GM12892 (cell line): ENCODE measurements at regions not wholly inside any gene's neighbourhood (a gene's known extent, or its start where the extent isn't known, plus 50 kb on each side); places are given as distances from the start of the nearest gene placed in this dataset.
A peak's percentile ranks its signal among the peaks of the same experiment; 100 is the strongest.
"Not testable (repeated sequence)": the region's sequence is repeated elsewhere in the genome, so short reads cannot be mapped to it uniquely, and the experiment has no call there.

Source experiments
- DNase-seq: peaks from one replicate; pipeline ENCODE4 v3.0.0; 2011; ENCODE audit not compliant: insufficient read length
- FAIRE-seq: peaks from 2 replicates; lab custom pipeline; 2011; peaks lifted over from hg19 to GRCh38; lab: Jason Lieb, UNC

DNA sequence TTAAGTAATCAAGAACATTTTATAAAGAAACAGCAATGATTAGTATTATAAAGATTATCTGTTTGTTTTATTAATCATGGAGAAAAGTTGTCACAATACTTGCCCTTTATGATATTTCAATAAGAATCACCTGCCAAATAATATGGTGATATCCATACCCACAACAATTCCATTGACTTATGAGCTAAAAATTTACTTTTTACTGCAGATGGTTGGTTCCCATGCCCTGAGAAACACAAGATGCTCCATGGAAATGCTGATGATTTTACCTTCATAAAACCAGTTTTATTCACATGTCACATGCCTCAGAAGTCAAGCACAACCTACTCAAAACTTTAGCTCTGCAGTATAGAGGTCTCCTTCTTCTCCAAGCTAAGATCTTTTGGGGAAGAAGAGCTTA lies 293.6 kb downstream of the SPATA31A1 start:
- not testable (repeated sequence) for DNase-seq, FAIRE-seq

DNA sequence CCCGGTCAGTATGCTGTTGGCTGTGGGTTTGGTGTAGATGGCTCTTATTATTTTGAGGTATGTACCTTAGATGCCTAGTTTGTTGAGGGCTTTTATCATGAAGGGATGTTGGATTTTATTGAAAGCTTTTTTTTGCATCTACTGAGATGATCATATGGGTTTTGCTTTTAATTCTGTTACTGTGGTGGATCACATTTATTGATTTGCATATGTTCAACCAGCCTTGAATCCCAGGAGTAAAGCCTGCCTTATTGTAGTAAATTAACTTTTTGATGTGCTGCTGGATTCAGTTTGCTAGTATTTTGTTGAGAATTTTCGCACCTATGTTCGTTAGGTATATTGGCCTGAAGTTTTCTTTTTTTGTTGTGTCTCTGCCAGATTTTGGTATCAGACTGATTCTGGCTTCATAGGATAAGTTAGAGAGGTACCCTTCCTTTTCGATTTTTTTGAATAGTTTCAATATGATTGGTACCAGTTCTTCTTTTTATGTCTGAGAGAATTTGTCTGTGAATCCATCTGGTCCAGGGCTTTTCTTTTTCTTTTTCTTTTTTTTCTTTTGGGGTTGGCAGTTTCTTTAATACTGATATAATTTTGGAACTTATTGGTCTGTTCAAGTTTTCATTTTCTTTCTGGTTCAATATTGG lies 301.6 kb downstream of the SPATA31A1 start:
- FAIRE-seq, DNase-seq: not testable (repeated sequence)

DNA sequence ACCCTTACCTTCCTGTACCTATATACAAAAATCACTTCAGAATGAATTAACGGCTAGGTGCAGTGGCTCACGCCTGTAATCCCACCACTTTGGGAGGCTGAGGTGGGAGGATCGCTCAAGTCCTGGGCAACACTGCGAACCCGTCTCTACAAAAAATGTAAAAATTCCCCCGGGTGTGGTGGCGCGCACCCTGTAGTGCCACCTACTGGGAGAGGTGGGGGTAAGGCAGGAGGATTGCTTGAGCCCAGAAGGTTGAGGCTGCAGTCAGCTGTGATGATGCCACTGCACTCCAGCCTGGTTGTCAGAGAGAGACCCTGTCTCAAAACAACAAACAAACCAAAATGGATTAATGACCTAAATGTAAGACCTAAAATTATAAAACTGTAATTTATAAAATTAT lies 307.6 kb downstream of the SPATA31A1 start:
- not testable (repeated sequence) for FAIRE-seq, DNase-seq

DNA sequence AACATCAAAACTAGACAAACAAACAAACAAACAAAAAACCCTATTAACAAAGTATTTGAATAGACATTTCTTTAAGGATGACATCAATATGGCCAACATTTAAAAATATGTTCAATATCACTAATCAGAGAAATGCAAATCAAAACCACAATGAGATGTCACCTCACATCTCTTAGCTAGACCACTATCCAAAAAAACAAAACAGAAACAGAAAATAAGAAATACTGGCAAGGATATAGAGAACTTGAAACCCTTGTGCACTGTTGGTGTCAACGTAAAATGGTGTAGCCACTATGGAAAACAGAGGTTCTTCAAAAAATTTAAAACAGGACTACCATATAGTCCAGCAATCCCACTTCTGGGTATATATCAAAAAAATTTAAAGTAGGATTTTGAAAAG lies 308.2 kb downstream of the SPATA31A1 start:
- not testable (repeated sequence) for FAIRE-seq, DNase-seq

DNA sequence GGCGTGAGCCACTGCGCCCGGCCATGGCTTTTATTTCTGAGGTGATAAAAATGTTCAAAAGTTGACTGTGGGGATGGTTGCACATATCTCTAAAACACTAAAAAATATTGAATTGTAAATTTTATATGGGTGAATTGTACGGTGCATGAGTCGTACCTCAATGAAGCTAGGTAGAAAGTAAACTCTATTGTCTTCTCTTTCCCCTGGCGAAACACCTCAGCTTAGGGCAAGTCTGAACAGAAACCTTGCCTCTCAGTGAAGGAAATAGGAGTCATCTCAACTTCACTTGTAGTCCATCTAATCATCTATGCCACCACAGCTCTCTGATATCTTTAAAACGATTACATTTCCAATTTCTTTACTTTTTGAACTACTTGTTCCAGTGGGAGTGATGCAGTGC lies 309.6 kb downstream of the SPATA31A1 start:
- DNase-seq, FAIRE-seq: not testable (repeated sequence)

DNA sequence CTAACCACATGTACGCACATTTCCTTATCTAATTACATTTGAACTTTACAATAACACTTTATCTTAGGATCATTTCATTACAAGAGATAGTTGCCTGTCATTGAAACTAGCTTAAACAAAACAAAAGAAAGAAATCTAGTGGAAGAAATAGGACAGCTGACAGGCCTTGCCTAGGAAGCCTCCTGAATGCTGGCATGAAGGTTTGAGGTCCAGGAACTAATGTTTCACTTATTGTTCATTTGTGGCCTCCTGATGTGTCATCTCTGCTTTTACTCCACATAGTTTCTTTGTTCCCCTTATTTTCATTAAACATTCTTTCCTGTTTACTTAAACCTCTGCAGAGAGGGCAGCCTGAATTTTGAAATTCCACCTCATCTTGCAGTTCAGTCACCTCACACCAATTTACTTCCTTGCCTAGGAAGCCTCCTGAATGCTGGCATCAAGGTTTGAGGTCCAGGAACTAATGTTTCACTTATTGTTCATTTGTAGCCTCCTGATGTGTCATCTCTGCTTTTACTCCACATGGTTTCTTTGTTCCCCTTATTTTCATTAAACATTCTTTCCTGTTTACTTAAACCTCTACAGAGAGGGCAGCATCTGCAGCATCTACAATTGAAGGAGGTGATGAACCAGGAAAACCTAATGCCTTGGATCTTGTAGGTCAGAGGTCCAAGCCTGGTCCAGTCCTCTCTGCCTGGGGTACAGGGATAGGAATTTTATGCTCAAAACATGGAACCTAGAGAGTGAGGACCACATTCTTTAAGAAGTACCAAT lies 319.2 kb downstream of the SPATA31A1 start:
- DNase-seq, FAIRE-seq: not testable (repeated sequence)

DNA sequence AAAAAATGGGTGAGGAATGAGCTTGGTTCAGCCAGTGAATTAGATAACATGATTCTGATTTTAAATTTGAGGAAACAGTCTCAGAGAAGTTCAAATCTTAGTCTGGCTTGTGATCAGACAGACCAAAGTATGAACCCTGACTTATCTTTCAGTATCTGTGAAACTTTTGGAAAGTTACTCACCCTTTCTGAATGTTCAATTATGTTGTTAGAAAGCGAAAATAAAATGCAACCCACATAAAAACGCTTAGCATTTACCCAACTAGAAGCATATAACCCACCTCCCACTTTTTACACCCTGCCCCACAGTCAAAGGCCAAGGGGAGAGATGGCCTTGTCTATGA lies 319.7 kb downstream of the SPATA31A1 start:
- not testable (repeated sequence) for DNase-seq, FAIRE-seq

DNA sequence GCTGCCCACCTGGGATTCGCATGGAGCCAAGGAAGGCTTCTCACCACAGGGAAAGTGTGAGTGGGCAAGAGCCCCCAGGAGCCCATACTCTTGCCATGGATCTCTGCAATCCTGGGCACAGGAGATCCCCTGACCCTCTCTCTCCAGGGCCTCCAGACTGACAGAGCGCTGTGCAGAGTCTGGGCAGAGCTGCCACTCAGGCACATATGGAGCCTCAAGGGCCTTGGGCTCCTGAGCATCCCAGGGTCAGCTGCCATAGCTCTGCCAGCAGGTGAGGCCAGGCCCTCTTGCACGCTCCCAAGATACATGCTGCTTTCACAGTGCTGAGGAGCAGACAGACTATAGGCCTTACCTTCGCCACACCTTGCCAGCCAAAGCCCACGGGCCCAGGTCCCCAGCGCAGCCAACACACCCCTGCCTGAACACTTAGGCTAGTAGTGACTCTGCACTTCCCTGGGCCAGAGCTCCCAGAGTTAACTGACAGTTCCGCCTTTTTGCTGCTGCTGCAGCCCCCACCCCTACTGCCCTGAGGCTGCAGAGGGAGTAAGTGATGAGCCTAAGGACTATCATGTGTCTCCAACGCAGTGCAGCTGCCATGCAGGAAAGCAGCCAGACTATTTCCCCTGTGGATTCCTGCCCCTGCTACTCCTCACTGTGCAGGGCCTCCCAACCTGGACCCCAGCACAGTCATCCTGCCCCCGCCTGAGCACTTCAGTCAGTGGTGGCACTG lies 323.2 kb downstream of the SPATA31A1 start:
- not testable (repeated sequence) for DNase-seq, FAIRE-seq

DNA sequence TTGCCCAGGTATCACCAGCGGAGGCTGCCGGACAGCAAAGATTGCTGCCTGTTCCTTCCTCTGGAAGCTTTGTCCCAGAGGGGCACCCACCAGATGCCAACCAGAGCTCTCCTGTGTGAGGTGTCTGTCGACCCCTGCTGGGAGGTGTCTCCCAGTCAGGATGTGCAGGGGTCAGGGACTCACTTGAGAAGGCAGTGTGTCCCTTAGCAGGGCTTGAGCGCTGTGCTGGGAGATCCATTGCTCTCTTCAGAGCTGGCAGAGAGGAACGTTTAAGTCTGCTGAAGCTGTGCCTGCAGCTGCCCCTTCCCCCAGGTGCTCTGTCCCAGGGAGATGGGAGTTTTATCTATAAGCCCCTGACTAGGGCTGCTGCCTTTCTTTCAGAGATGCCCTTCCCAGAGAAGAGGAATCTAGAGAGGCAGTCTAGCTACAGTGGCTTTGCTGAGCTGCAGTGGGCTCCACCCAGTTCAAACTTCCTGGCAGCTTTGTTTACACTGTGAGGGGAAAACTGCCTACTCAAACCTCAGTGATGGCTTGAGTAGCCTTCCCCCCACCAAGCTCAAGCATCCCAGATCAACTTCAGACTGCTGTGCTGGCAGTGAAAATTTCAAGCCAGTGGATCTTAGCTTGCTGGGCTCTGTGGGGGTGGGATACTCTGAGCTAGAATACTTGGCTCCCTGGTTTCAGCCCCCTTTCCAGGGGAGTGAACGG lies 325.4 kb downstream of the SPATA31A1 start:
- FAIRE-seq: not testable (repeated sequence)

DNA sequence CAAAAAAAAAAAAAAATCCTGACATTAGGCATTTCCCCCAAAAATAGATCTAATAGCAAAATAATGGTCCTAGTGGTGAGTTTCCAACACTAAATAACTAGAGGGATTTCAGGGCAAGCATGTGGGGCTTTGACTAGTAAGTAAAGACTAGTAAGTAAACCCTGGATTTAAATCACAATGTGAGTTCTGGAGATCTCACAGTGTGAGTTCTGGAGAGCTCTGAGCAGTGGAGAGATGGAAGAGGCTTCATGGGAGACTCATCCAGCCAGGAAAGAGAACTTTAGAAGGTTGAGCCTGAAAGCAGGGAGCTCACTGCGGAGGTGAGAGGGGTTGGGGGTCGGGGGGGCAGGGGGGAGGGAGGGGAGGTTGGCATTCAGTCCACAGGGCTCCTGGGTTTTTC lies 373.4 kb downstream of the SPATA31A1 start:
- FAIRE-seq, DNase-seq: not testable (repeated sequence)

More for the DNA sequence above, 325.4 kb downstream of the SPATA31A1 start:
- not testable (repeated sequence) for DNase-seq

DNA sequence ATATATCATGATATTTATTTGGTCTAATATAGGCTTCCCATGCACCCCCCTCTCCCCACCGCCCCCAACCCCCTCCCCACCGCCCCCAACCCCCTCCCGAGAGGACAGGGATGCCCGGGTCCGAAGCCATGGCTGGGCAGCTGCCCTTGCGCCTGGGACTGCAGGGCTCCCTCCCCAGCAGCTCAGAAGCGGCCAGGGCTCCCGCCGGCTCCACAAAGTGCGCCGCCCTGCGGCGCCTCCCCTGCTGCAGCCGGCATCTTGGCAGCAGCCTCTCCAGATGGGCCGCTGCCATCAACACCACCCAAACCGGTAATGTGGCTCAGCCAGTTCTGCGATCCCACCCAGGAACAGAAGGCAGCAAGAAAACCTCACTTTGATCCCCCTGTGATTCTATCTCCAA lies 389.4 kb downstream of the SPATA31A1 start:
- not testable (repeated sequence) for DNase-seq, FAIRE-seq

DNA sequence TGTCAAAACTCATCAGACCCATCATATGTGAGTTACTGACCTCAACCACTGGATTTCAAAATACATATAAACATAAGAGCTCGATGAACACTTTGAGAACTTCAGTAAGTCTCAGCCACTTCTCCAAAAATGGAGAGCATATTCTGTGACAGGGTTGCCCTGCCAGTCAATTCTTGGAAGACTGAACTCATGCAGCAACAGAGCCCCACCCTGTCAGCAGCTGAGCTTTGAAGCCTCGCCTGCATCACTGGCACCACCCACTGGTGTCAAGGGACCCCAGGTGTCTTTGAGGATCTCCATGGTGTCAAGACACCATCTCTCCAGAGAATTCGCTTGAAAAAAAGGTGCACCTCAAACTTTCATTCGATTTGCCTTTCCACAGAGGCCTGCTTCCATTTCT lies 420.1 kb downstream of the SPATA31A1 start:
- FAIRE-seq, DNase-seq: not testable (repeated sequence)

DNA sequence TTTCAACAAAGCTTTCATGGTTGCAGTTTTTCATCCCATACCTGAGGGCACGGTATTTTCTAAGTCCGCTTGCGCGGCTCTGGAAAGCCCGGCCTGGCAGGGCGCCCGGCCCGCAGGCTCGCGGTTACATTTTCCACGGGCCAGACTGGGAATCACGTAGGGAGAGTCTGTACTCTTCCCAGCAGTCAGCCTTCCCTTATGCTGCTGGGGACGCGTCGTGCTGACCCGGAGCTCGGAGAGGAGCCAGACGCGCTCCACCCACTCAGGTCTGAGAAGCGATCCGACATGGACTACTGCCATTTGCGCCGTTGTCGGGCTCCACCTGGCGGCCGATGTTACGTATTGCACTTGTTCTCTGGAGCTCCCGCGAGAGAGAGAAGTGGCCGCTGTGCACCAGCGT lies 435.9 kb downstream of the SPATA31A1 start:
- not testable (repeated sequence) for DNase-seq
- peak; percentile 97 for FAIRE-seq

DNA sequence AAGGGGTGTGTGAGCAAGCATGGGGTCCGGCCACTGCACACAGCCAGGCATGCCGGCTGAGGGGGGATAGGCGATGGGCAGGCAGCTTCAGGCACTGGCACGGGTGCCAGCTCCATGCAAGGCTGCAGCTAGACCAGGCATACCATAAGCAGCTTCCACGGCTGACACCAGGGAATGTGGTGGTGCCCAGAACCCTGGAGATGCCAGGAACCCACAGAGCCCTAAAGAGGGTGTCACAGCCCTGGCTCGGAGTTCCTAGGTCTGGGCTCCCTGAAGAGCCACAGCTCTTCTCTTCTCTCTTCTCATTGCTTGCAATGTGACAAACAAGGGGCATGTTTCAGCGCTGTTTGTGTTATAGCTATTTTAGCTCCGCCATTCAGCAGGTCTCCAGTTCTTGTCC lies 442.5 kb downstream of the SPATA31A1 start:
- not testable (repeated sequence) for FAIRE-seq, DNase-seq

DNA sequence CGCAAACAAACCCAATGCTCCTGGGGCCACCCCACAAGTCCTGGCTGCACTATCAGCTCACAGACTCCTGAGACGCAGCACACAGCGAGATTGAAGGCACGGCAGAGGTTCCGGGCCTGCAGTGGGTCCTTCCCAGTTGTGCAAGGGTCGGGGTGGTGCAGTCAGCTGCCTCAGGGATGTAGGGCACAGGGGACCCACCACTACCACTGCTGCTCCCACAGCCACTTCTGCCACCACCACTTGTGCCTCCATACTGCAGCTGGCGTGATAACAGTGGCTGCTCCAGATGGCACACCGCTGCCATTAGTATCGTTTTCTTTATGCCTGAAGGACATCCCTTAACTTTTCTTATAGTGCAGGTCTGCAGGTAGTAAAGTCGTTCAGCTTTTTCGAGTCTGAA lies 443.8 kb downstream of the SPATA31A1 start:
- not testable (repeated sequence) for DNase-seq, FAIRE-seq

DNA sequence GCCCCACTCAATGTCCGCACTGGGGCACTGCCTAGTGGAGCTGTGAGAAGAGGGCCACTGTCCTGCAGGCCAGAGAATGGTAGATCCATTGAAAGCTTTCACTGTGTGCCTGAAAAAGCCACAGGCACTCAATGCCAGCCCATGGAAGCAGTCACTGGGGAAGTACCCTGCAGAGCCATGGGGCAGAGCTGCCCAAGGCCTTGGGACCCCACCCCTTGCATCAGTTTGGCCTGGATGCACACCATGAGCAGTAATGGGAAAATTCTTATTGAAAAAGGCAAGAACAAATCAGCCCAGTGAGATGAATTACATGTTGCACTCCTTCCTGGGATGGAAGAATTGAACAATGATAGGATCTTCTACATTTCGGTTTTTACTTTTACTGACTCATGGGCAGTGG lies 447.1 kb downstream of the SPATA31A1 start:
- DNase-seq, FAIRE-seq: not testable (repeated sequence)
